ENCODE measurements at regions not wholly inside any gene's neighbourhood (a gene's known extent, or its start where the extent isn't known, plus 50 kb on each side); places are given as distances from the start of the nearest gene placed in this dataset.

GRCh38 chr2:118502106-118502505 is 345.3 kb downstream of the EN1 start:
- Histone ChIP-seq H2AFZ (ENCODE audit: low read depth, low read length) (no peak overlapping the region), H3K4me2 (ENCODE audit: insufficient read depth, low read length) (no peak overlapping the region), H3K9me1 (ENCODE audit: control insufficient read depth, insufficient read depth, low read length) (no peaks in the 10 kb centered on the region), H3K36me3 (ENCODE audit: control insufficient read depth, insufficient read depth, low read length) (no peaks in the 10 kb centered on the region), H3K27me3 (ENCODE audit: control insufficient read depth in 2 of 2, insufficient read depth in 2 of 2, low read length in 2 of 2) (peaks cover 0 to 4% of the 10 kb centered on the region in 2 experiments; a peak in 4 of 5 replicates), H3K79me2 (ENCODE audit: control insufficient read depth, insufficient read depth, low read length) (no peaks in the 10 kb centered on the region), H4K20me1 (replicated peaks; ENCODE audit: control insufficient read depth, insufficient read depth, low read length) (no peaks in the 10 kb centered on the region), H3K9me3 (replicated peaks; ENCODE audit: control insufficient read depth, insufficient read depth, low read depth, low read length) (no peaks in the 10 kb centered on the region), H3K9ac (ENCODE audit: insufficient read depth in 1 of 2, low read depth in 2 of 2, low read length in 2 of 2) (no peak overlapping the region), H3K4me3 (no peak overlapping the region), H3K27ac (ENCODE audit: extremely low read depth, low read depth, low read length) (no peak overlapping the region), H3K4me1 (replicated peaks in 1 of 2; ENCODE audit: control insufficient read depth in 2 of 2, insufficient read depth in 2 of 2, low read length in 2 of 2) (no peaks in the 10 kb centered on the region)
- intact Hi-C loops (cut with micrococcal nuclease) (no loop called here), in situ Hi-C loops (cut with MboI) (no loop called here)
- 0% methylated on average over 2 of the region's 2 CpGs for WGBS (ENCODE audit: insufficient coverage, low coverage, missing lambda C conversion rate)
- FAIRE-seq (no peak), ATAC-seq (no peak), DNase-seq (ENCODE audit: extremely low read depth in 1 of 4, low spot score in 3 of 4) (no peak)
- ChIA-PET POLR2A (no interaction called here), CTCF (ENCODE audit: low intra/inter-chr PET ratio) (no interaction called here)
- no TSS peak for BruUV-seq (replicated peaks)
- TF ChIP-seq CEBPG (CRISPR knock-in tag; IDR thresholded peaks at IDR 0.05): no peak
- no peak for TF ChIP-seq CEBPG (tag; conservative IDR thresholded peaks at IDR 0.05 in 1 of 2, IDR thresholded peaks at IDR 0.05 in 1 of 2)
- TF ChIP-seq, protein P1, sequence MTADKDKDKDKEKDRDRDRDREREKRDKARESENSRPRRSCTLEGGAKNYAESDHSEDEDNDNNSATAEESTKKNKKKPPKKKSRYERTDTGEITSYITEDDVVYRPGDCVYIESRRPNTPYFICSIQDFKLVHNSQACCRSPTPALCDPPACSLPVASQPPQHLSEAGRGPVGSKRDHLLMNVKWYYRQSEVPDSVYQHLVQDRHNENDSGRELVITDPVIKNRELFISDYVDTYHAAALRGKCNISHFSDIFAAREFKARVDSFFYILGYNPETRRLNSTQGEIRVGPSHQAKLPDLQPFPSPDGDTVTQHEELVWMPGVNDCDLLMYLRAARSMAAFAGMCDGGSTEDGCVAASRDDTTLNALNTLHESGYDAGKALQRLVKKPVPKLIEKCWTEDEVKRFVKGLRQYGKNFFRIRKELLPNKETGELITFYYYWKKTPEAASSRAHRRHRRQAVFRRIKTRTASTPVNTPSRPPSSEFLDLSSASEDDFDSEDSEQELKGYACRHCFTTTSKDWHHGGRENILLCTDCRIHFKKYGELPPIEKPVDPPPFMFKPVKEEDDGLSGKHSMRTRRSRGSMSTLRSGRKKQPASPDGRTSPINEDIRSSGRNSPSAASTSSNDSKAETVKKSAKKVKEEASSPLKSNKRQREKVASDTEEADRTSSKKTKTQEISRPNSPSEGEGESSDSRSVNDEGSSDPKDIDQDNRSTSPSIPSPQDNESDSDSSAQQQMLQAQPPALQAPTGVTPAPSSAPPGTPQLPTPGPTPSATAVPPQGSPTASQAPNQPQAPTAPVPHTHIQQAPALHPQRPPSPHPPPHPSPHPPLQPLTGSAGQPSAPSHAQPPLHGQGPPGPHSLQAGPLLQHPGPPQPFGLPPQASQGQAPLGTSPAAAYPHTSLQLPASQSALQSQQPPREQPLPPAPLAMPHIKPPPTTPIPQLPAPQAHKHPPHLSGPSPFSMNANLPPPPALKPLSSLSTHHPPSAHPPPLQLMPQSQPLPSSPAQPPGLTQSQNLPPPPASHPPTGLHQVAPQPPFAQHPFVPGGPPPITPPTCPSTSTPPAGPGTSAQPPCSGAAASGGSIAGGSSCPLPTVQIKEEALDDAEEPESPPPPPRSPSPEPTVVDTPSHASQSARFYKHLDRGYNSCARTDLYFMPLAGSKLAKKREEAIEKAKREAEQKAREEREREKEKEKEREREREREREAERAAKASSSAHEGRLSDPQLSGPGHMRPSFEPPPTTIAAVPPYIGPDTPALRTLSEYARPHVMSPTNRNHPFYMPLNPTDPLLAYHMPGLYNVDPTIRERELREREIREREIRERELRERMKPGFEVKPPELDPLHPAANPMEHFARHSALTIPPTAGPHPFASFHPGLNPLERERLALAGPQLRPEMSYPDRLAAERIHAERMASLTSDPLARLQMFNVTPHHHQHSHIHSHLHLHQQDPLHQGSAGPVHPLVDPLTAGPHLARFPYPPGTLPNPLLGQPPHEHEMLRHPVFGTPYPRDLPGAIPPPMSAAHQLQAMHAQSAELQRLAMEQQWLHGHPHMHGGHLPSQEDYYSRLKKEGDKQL (CRISPR knock-in tag; IDR thresholded peaks at IDR 0.05; ENCODE audit: borderline replicate concordance): no peak
- TF ChIP-seq, protein P2, sequence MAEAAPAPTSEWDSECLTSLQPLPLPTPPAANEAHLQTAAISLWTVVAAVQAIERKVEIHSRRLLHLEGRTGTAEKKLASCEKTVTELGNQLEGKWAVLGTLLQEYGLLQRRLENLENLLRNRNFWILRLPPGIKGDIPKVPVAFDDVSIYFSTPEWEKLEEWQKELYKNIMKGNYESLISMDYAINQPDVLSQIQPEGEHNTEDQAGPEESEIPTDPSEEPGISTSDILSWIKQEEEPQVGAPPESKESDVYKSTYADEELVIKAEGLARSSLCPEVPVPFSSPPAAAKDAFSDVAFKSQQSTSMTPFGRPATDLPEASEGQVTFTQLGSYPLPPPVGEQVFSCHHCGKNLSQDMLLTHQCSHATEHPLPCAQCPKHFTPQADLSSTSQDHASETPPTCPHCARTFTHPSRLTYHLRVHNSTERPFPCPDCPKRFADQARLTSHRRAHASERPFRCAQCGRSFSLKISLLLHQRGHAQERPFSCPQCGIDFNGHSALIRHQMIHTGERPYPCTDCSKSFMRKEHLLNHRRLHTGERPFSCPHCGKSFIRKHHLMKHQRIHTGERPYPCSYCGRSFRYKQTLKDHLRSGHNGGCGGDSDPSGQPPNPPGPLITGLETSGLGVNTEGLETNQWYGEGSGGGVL (CRISPR knock-in tag; IDR thresholded peaks at IDR 0.05): no peak
- TF ChIP-seq, protein P3, sequence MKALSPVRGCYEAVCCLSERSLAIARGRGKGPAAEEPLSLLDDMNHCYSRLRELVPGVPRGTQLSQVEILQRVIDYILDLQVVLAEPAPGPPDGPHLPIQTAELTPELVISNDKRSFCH (CRISPR knock-in tag; IDR thresholded peaks at IDR 0.05): no peak
- TF ChIP-seq, protein P3 (tag; IDR thresholded peaks at IDR 0.05): no peak
- no peak for TF ChIP-seq MTA2 (IDR thresholded peaks at IDR 0.05; ENCODE audit: low read depth)
- no peak for TF ChIP-seq ZNF764 (CRISPR knock-in tag; IDR thresholded peaks at IDR 0.05; ENCODE audit: low read depth)
- TF ChIP-seq SAP30 (IDR thresholded peaks at IDR 0.05; ENCODE audit: borderline replicate concordance, insufficient read depth, low read depth, low read length, poor library complexity, severe bottlenecking): no peak
- TF ChIP-seq SNIP1 (IDR thresholded peaks at IDR 0.05; ENCODE audit: low read depth): no peak
- TF ChIP-seq, protein P4, sequence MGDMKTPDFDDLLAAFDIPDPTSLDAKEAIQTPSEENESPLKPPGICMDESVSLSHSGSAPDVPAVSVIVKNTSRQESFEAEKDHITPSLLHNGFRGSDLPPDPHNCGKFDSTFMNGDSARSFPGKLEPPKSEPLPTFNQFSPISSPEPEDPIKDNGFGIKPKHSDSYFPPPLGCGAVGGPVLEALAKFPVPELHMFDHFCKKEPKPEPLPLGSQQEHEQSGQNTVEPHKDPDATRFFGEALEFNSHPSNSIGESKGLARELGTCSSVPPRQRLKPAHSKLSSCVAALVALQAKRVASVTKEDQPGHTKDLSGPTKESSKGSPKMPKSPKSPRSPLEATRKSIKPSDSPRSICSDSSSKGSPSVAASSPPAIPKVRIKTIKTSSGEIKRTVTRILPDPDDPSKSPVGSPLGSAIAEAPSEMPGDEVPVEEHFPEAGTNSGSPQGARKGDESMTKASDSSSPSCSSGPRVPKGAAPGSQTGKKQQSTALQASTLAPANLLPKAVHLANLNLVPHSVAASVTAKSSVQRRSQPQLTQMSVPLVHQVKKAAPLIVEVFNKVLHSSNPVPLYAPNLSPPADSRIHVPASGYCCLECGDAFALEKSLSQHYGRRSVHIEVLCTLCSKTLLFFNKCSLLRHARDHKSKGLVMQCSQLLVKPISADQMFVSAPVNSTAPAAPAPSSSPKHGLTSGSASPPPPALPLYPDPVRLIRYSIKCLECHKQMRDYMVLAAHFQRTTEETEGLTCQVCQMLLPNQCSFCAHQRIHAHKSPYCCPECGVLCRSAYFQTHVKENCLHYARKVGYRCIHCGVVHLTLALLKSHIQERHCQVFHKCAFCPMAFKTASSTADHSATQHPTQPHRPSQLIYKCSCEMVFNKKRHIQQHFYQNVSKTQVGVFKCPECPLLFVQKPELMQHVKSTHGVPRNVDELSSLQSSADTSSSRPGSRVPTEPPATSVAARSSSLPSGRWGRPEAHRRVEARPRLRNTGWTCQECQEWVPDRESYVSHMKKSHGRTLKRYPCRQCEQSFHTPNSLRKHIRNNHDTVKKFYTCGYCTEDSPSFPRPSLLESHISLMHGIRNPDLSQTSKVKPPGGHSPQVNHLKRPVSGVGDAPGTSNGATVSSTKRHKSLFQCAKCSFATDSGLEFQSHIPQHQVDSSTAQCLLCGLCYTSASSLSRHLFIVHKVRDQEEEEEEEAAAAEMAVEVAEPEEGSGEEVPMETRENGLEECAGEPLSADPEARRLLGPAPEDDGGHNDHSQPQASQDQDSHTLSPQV (IDR thresholded peaks at IDR 0.05): no peak

Data from K562 (cell line).